ENCODE measurements at regions not wholly inside any gene's neighbourhood (a gene's known extent, or its start where the extent isn't known, plus 50 kb on each side); places are given as distances from the start of the nearest gene placed in this dataset.

GRCh38 chr12:97940105-97940504 lies 477.5 kb downstream of the RMST start:
- intact Hi-C loops (cut with DNase I) = no loop called here
- Histone ChIP-seq H3K36me3 (replicated peaks in 1 of 2) (no peaks in the 10 kb centered on the region), H3K4me3 (no peak overlapping the region), H3K27ac (no peak overlapping the region), H3K9me3 (replicated peaks in 1 of 3) (no peaks in the 10 kb centered on the region), H3K27me3 (no peaks in the 10 kb centered on the region), H3K4me1 (replicated peaks in 1 of 2) (no peaks in the 10 kb centered on the region)
- DNase-seq = no peak
- WGBS, 4 donors = 64 to 74% (median 66%) methylated on average over 1 of the region's 1 CpG
- TF ChIP-seq CTCF (IDR thresholded peaks at IDR 0.05) (no peak), POLR2A (IDR thresholded peaks at IDR 0.05) (no peak)

- no peak for DNase-seq
- no peaks in the 10 kb centered on the region for H3K9me3 ChIP-seq (replicated peaks in 1 of 3)
- H3K27ac ChIP-seq = no peak overlapping the region
- WGBS, 4 donors = 33 to 57% (median 48%) methylated on average over 2 of the region's 2 CpGs
- TF ChIP-seq POLR2A (IDR thresholded peaks at IDR 0.05) = no peak
- no peak for TF ChIP-seq CTCF (IDR thresholded peaks at IDR 0.05)
- H3K27me3 ChIP-seq = no peaks in the 10 kb centered on the region
- H3K4me3 ChIP-seq = no peak overlapping the region
- no peaks in the 10 kb centered on the region for H3K4me1 ChIP-seq (replicated peaks in 1 of 2)
- no peaks in the 10 kb centered on the region for H3K36me3 ChIP-seq (replicated peaks in 1 of 2)
- intact Hi-C loops (cut with DNase I) = no loop called here
These were observed 478.0 kb downstream of the RMST start for GRCh38 chr12:97940629-97941028.

GRCh38 chr12:97941686-97942354 lies 479.2 kb downstream of the RMST start:
- intact Hi-C loops (cut with DNase I) = no loop called here
- H3K27ac ChIP-seq = no peak overlapping the region
- no peaks in the 10 kb centered on the region for H3K36me3 ChIP-seq (replicated peaks in 1 of 2)
- DNase-seq = no peak
- no peaks in the 10 kb centered on the region for H3K27me3 ChIP-seq
- H3K4me3 ChIP-seq = no peak overlapping the region
- TF ChIP-seq POLR2A (IDR thresholded peaks at IDR 0.05) (no peak), CTCF (IDR thresholded peaks at IDR 0.05) (no peak)
- no peaks in the 10 kb centered on the region for H3K9me3 ChIP-seq (replicated peaks in 1 of 3)
- H3K4me1 ChIP-seq (replicated peaks in 1 of 2) = no peaks in the 10 kb centered on the region
- 87 to 91% (median 90%) methylated on average over 3 of the region's 3 CpGs for WGBS, 4 donors

- intact Hi-C loops (cut with DNase I) = no loop called here
- no peaks in the 10 kb centered on the region for H3K36me3 ChIP-seq (replicated peaks in 1 of 2)
- DNase-seq = no peak
- no peak overlapping the region for H3K4me3 ChIP-seq
- no peaks in the 10 kb centered on the region for H3K27me3 ChIP-seq
- TF ChIP-seq POLR2A (IDR thresholded peaks at IDR 0.05) (no peak), CTCF (IDR thresholded peaks at IDR 0.05) (no peak)
- no peaks in the 10 kb centered on the region for H3K9me3 ChIP-seq (replicated peaks in 1 of 3)
- H3K4me1 ChIP-seq (replicated peaks in 1 of 2) = no peaks in the 10 kb centered on the region
- WGBS, 4 donors = 47 to 63% (median 61%) methylated on average over 1 of the region's 1 CpG
- H3K27ac ChIP-seq = no peak overlapping the region
These were observed 480.8 kb downstream of the RMST start for GRCh38 chr12:97943359-97943758.

Measured in adrenal gland (tissue), 9 donors.